ENCODE measurements at regions not wholly inside any gene's neighbourhood (a gene's known extent, or its start where the extent isn't known, plus 50 kb on each side); places are given as distances from the start of the nearest gene placed in this dataset.
"Not testable (repeated sequence)": the region's sequence is repeated elsewhere in the genome, so short reads cannot be mapped to it uniquely, and the experiment has no call there.

GRCh38 chr2:208939852-208940251 lies 484.0 kb upstream of the MAP2 start:
- DNase-seq = no peak

- DNase-seq = no peak
Measured at GRCh38 chr2:208945719-208946256, 478.1 kb upstream of the MAP2 start.

- no peak for DNase-seq
Measured at GRCh38 chr2:208948073-208948472, 475.8 kb upstream of the MAP2 start.

GRCh38 chr2:208970070-208970469 lies 453.8 kb upstream of the MAP2 start:
- no peak for DNase-seq

- DNase-seq = no peak
Measured at GRCh38 chr2:208977582-208977981, 446.3 kb upstream of the MAP2 start.

GRCh38 chr2:208978946-208979345 lies 444.9 kb upstream of the MAP2 start:
- peak; percentile 14 for DNase-seq

- DNase-seq = peak; percentile 0
Measured at GRCh38 chr2:208980321-208980720, 443.5 kb upstream of the MAP2 start.

GRCh38 chr2:208982831-208983230 lies 441.0 kb upstream of the MAP2 start:
- no peak for DNase-seq

GRCh38 chr2:208983486-208983885 lies 440.4 kb upstream of the MAP2 start:
- DNase-seq = no peak

- no peak for DNase-seq
Measured at GRCh38 chr2:208984376-208985090, 439.3 kb upstream of the MAP2 start.

GRCh38 chr2:208985644-208986043 lies 438.2 kb upstream of the MAP2 start:
- DNase-seq = no peak

- peak; percentile 2 for DNase-seq
Measured at GRCh38 chr2:208990716-208991115, 433.1 kb upstream of the MAP2 start.

- DNase-seq = no peak
Measured at GRCh38 chr2:208999911-209000310, 423.9 kb upstream of the MAP2 start.

- DNase-seq = no peak
Measured at GRCh38 chr2:209002054-209002453, 421.8 kb upstream of the MAP2 start.

GRCh38 chr2:209005371-209005770 lies 418.5 kb upstream of the MAP2 start:
- no peak for DNase-seq

GRCh38 chr2:209008636-209009287 lies 415.1 kb upstream of the MAP2 start:
- no peak for DNase-seq

GRCh38 chr2:209018633-209019032 lies 405.2 kb upstream of the MAP2 start:
- not testable (repeated sequence) for DNase-seq

GRCh38 chr2:209029249-209029648 lies 394.6 kb upstream of the MAP2 start:
- DNase-seq = no peak

- DNase-seq = no peak
Measured at GRCh38 chr2:209044307-209044706, 379.5 kb upstream of the MAP2 start.

- no peak for DNase-seq
Measured at GRCh38 chr2:209046163-209046562, 377.7 kb upstream of the MAP2 start.

GRCh38 chr2:209049608-209050007 lies 374.2 kb upstream of the MAP2 start:
- DNase-seq = no peak

- no peak for DNase-seq
Measured at GRCh38 chr2:209062210-209062609, 361.6 kb upstream of the MAP2 start.

- DNase-seq = no peak
Measured at GRCh38 chr2:209070262-209070661, 353.6 kb upstream of the MAP2 start.

GRCh38 chr2:209073151-209073550 lies 350.7 kb upstream of the MAP2 start:
- DNase-seq = no peak

GRCh38 chr2:209074711-209075110 lies 349.1 kb upstream of the MAP2 start:
- DNase-seq = no peak
